ENCODE measurements at regions not wholly inside any gene's neighbourhood (a gene's known extent, or its start where the extent isn't known, plus 50 kb on each side); places are given as distances from the start of the nearest gene placed in this dataset.

- no peak overlapping the region for H3K9ac ChIP-seq (ENCODE audit: low read depth, low read length)
- H3K4me2 ChIP-seq (ENCODE audit: low read depth, low read length): no peak overlapping the region
- H2BK20ac ChIP-seq (ENCODE audit: low read depth, low read length): no peak overlapping the region
- H2BK15ac ChIP-seq (ENCODE audit: low read depth, low read length): no peak overlapping the region
- H3K36me3 ChIP-seq (ENCODE audit: control insufficient read depth, insufficient read depth, low read length): no peaks in the 10 kb centered on the region
- H3K4me1 ChIP-seq (ENCODE audit: control insufficient read depth, insufficient read depth, low read length): no peaks in the 10 kb centered on the region
- DNase-seq (no peak), ATAC-seq (ENCODE audit: low read depth) (no peak)
- no peak overlapping the region for H3K4ac ChIP-seq (ENCODE audit: low read depth, low read length)
- H3K27me3 ChIP-seq (ENCODE audit: control insufficient read depth, insufficient read depth, low read length): no peaks in the 10 kb centered on the region
- H3K23ac ChIP-seq (ENCODE audit: low read depth, low read length): no peak overlapping the region
- no peak overlapping the region for H3K27ac ChIP-seq (ENCODE audit: insufficient read depth, low read length)
- TF ChIP-seq CHD1 (IDR thresholded peaks at IDR 0.05; ENCODE audit: low read depth, low read length): no peak
- no peak for TF ChIP-seq RCOR1 (IDR thresholded peaks at IDR 0.05; ENCODE audit: insufficient replicate concordance, low read length)
- no peak for TF ChIP-seq RFX5 (IDR thresholded peaks at IDR 0.05; ENCODE audit: low read depth, low read length)
- TF ChIP-seq MAFK (IDR thresholded peaks at IDR 0.05; ENCODE audit: low read depth, low read length): no peak
- no peak for TF ChIP-seq MXI1 (IDR thresholded peaks at IDR 0.05; ENCODE audit: borderline replicate concordance, low read depth, low read length)
- no peak for TF ChIP-seq CTCF (conservative IDR thresholded peaks at IDR 0.05; ENCODE audit: low read depth, low read length)
- TF ChIP-seq SMC3 (IDR thresholded peaks at IDR 0.05; ENCODE audit: low read depth, low read length): no peak
- no peak for TF ChIP-seq POLR2A (IDR thresholded peaks at IDR 0.05; ENCODE audit: low read depth, low read length)
- no peak for TF ChIP-seq RAD21 (IDR thresholded peaks at IDR 0.05; ENCODE audit: low read length)
- no peak for TF ChIP-seq NFE2L2 (IDR thresholded peaks at IDR 0.05; ENCODE audit: low read depth, low read length)
- TF ChIP-seq FOS (IDR thresholded peaks at IDR 0.05; ENCODE audit: low read depth, low read length): no peak
- H2AFZ ChIP-seq (replicated peaks; ENCODE audit: low read length, poor library complexity): no peak overlapping the region
- no peaks in the 10 kb centered on the region for H3K9me1 ChIP-seq (ENCODE audit: insufficient read depth, low read length)
- no peak overlapping the region for H4K8ac ChIP-seq (ENCODE audit: low read depth in 2 of 2, low read length in 2 of 2)
- CTCF ChIA-PET: no interaction called here
- H2BK5ac ChIP-seq (ENCODE audit: low read depth, low read length, poor library complexity, severe bottlenecking): no peak overlapping the region
- intact Hi-C loops (cut with micrococcal nuclease): no loop called here
- H3K4me3 ChIP-seq (ENCODE audit: insufficient read depth, low read depth, low read length): no peak overlapping the region
- H3K56ac ChIP-seq (ENCODE audit: extremely low read depth, insufficient read depth, low read length): no peak overlapping the region
- H2AK5ac ChIP-seq (ENCODE audit: low read depth, low read length): no peak overlapping the region
- dilution Hi-C loops (cut with HindIII; ENCODE audit: low sequenced_read_pairs, unreplicated experiment): no loop called here
- no peak overlapping the region for H3K14ac ChIP-seq (replicated peaks; ENCODE audit: low read depth, low read length)
- no peaks in the 10 kb centered on the region for H4K20me1 ChIP-seq (ENCODE audit: insufficient read depth, low read length)
- H2AK9ac ChIP-seq (replicated peaks; ENCODE audit: low read depth, low read length, poor library complexity): no peak overlapping the region
- POLR2A ChIA-PET (ENCODE audit: unreplicated experiment): no interaction called here
- H2BK120ac ChIP-seq (ENCODE audit: low read depth, low read length): no peak overlapping the region
- no peaks in the 10 kb centered on the region for H3K9me3 ChIP-seq (ENCODE audit: control insufficient read depth, insufficient read depth, low read length)
- H3K18ac ChIP-seq (ENCODE audit: low read depth, low read length): no peak overlapping the region
- H4K91ac ChIP-seq (ENCODE audit: insufficient read depth, low read depth, low read length): no peak overlapping the region
- H4K5ac ChIP-seq (ENCODE audit: low read depth, low read length): no peak overlapping the region
- no peaks in the 10 kb centered on the region for H3K79me1 ChIP-seq (ENCODE audit: low read depth in 1 of 2, low read length in 2 of 2)
- in situ Hi-C loops (cut with MboI; ENCODE audit: low sequenced_read_pairs): no loop called here
- BruUV-seq (replicated peaks): no TSS peak
- 17% methylated on average over 1 of the region's 3 CpGs; no CpG with 5 or more reads in 1 of the 2 experiments for WGBS, 2 experiments (ENCODE audit: extremely low coverage in 2 of 2, insufficient read length in 1 of 2)
These were observed 65.2 kb downstream of the POU3F3 start for GRCh38 chr2:104919127-104919526.
